ENCODE measurements at regions not wholly inside any gene's neighbourhood (a gene's known extent, or its start where the extent isn't known, plus 50 kb on each side); places are given as distances from the start of the nearest gene placed in this dataset.

GRCh38 chr15:70491641-70492040 lies 271.7 kb downstream of the UACA start:
- Histone ChIP-seq H3K27ac (peak overlapping the region; percentile 4), H3K4me1 (ENCODE audit: insufficient read depth) (peaks cover 40% of the 10 kb centered on the region), H3K4me2 (no peak overlapping the region)

GRCh38 chr15:70491201-70491621 lies 272.1 kb downstream of the UACA start:
- H3K4me2 ChIP-seq, result no peak overlapping the region
- no peak for DNase-seq (ENCODE audit: low spot score)
- H3K9me3 ChIP-seq (ENCODE audit: low read depth), result no peaks in the 10 kb centered on the region
- peaks cover 40% of the 10 kb centered on the region for H3K4me1 ChIP-seq (ENCODE audit: insufficient read depth)
- no peaks in the 10 kb centered on the region for H4K20me1 ChIP-seq (ENCODE audit: insufficient read depth, poor library complexity, severe bottlenecking)
- H3K27me3 ChIP-seq, result no peaks in the 10 kb centered on the region
- WGBS (ENCODE audit: low lambda C conversion rate, missing lambda C conversion rate), result 82% methylated on average over 6 of the region's 6 CpGs
- TF ChIP-seq EZH2phosphoT487 (IDR thresholded peaks at IDR 0.05; ENCODE audit: low read depth, severe bottlenecking, unreplicated experiment) (no peak), EZH2 (IDR thresholded peaks at IDR 0.05; ENCODE audit: borderline replicate concordance) (no peak), CTCF (IDR thresholded peaks at IDR 0.05; ENCODE audit: poor library complexity) (no peak)
- no peaks in the 10 kb centered on the region for H3K9me2 ChIP-seq (replicated peaks; ENCODE audit: insufficient read depth)
- peak overlapping the region; percentile 4 for H3K27ac ChIP-seq
- no peak overlapping the region for H3K4me3 ChIP-seq
- H3K79me2 ChIP-seq, result no peaks in the 10 kb centered on the region
- H2AFZ ChIP-seq, result no peak overlapping the region
- no peaks in the 10 kb centered on the region for H3K36me3 ChIP-seq (replicated peaks; ENCODE audit: insufficient read depth, low read depth)

More at GRCh38 chr15:70491641-70492040, 271.7 kb downstream of the UACA start:
- Histone ChIP-seq H3K4me3 (no peak overlapping the region), H2AFZ (no peak overlapping the region), H3K9me3 (ENCODE audit: low read depth) (no peaks in the 10 kb centered on the region), H3K79me2 (no peaks in the 10 kb centered on the region), H3K36me3 (replicated peaks; ENCODE audit: insufficient read depth, low read depth) (no peaks in the 10 kb centered on the region), H3K27me3 (no peaks in the 10 kb centered on the region), H3K9me2 (replicated peaks; ENCODE audit: insufficient read depth) (no peaks in the 10 kb centered on the region), H4K20me1 (ENCODE audit: insufficient read depth, poor library complexity, severe bottlenecking) (no peaks in the 10 kb centered on the region)
- no peak for TF ChIP-seq EZH2 (IDR thresholded peaks at IDR 0.05; ENCODE audit: borderline replicate concordance)
- no peak for DNase-seq (ENCODE audit: low spot score)
- 95% methylated on average over 6 of the region's 6 CpGs for WGBS (ENCODE audit: low lambda C conversion rate, missing lambda C conversion rate)

GRCh38 chr15:70490838-70491155 lies 272.6 kb downstream of the UACA start:
- DNase-seq (ENCODE audit: low spot score), result no peak
- H4K20me1 ChIP-seq (ENCODE audit: insufficient read depth, poor library complexity, severe bottlenecking), result no peaks in the 10 kb centered on the region
- peaks cover 38% of the 10 kb centered on the region for H3K4me1 ChIP-seq (ENCODE audit: insufficient read depth)
- H3K36me3 ChIP-seq (replicated peaks; ENCODE audit: insufficient read depth, low read depth), result no peaks in the 10 kb centered on the region
- 80% methylated on average over 7 of the region's 7 CpGs for WGBS (ENCODE audit: low lambda C conversion rate, missing lambda C conversion rate)
- H3K79me2 ChIP-seq, result no peaks in the 10 kb centered on the region
- no peak overlapping the region for H3K27ac ChIP-seq
- no peak overlapping the region for H3K4me3 ChIP-seq
- H2AFZ ChIP-seq, result no peak overlapping the region
- H3K4me2 ChIP-seq, result no peak overlapping the region
- no peaks in the 10 kb centered on the region for H3K27me3 ChIP-seq
- no peaks in the 10 kb centered on the region for H3K9me2 ChIP-seq (replicated peaks; ENCODE audit: insufficient read depth)
- no peaks in the 10 kb centered on the region for H3K9me3 ChIP-seq (ENCODE audit: low read depth)
- TF ChIP-seq EZH2 (IDR thresholded peaks at IDR 0.05; ENCODE audit: borderline replicate concordance) (no peak), CTCF (IDR thresholded peaks at IDR 0.05; ENCODE audit: poor library complexity) (no peak), EZH2phosphoT487 (IDR thresholded peaks at IDR 0.05; ENCODE audit: low read depth, severe bottlenecking, unreplicated experiment) (no peak)

- Histone ChIP-seq H3K4me1 (ENCODE audit: insufficient read depth) (peaks cover 32% of the 10 kb centered on the region), H3K9me3 (ENCODE audit: low read depth) (no peaks in the 10 kb centered on the region), H3K4me3 (no peak overlapping the region), H3K79me2 (no peaks in the 10 kb centered on the region), H3K9me2 (replicated peaks; ENCODE audit: insufficient read depth) (no peaks in the 10 kb centered on the region), H4K20me1 (ENCODE audit: insufficient read depth, poor library complexity, severe bottlenecking) (no peaks in the 10 kb centered on the region), H3K36me3 (replicated peaks; ENCODE audit: insufficient read depth, low read depth) (no peaks in the 10 kb centered on the region), H3K4me2 (no peak overlapping the region), H2AFZ (no peak overlapping the region), H3K27ac (no peak overlapping the region), H3K27me3 (no peaks in the 10 kb centered on the region)
- no peak for DNase-seq (ENCODE audit: low spot score)
- 85% methylated on average over 11 of the region's 11 CpGs for WGBS (ENCODE audit: low lambda C conversion rate, missing lambda C conversion rate)
- TF ChIP-seq EZH2 (IDR thresholded peaks at IDR 0.05; ENCODE audit: borderline replicate concordance) (no peak), EZH2phosphoT487 (IDR thresholded peaks at IDR 0.05; ENCODE audit: low read depth, severe bottlenecking, unreplicated experiment) (no peak), CTCF (IDR thresholded peaks at IDR 0.05; ENCODE audit: poor library complexity) (no peak)
Observed at GRCh38 chr15:70490148-70490837, 273.1 kb downstream of the UACA start.

Measured in hepatocyte (in vitro differentiated cells).